GM12878 (cell line): ENCODE measurements at regions not wholly inside any gene's neighbourhood (a gene's known extent, or its start where the extent isn't known, plus 50 kb on each side); places are given as distances from the start of the nearest gene placed in this dataset.

Source experiments
- ATAC-seq: fragments of 200-7000 bp; cut with Tn5 transposase; 3 replicates; pipeline ENCODE4 v1.9.1; 2020; ENCODE audit warnings: mild to moderate bottlenecking, moderate library complexity
- BruUV-seq: library from RNA; stranded (reverse); fragments of 400-500 nt; replicated peaks from 2 replicates; lab custom pipeline; 2021; lab: Mats Ljungman, UMichigan
- CTCF ChIA-PET: fragments of 300-600 bp; sonication (Branson Sonifier 250); formaldehyde crosslinking; extraction: SDS; loops from one replicate; lab custom pipeline; 2021; ENCODE audit warnings: inconsistent platforms; lab: Yijun Ruan, JAX
- POLR2A ChIA-PET: fragments of 350-600 bp; formaldehyde crosslinking; extraction: SDS; loops from one replicate; lab custom pipeline; 2021; ENCODE audit warnings: inconsistent platforms; lab: Charles Lee
- RAD21 ChIA-PET: fragments of 300-600 bp; sonication (Branson Sonifier 250); formaldehyde crosslinking; loops from one replicate; lab custom pipeline; 2023; ENCODE audit warnings: antibody characterized with exemption; ENCODE audit not compliant: unreplicated experiment; lab: Charles Lee
- SMC1A ChIA-PET: fragments of 300-600 bp; sonication (Branson Sonifier 250); formaldehyde crosslinking; loops from one replicate; lab custom pipeline; 2023; ENCODE audit not compliant: unreplicated experiment, uncharacterized antibody; lab: Charles Lee
- DNase-seq: peaks from one replicate; pipeline ENCODE4 v3.0.0-alpha.2; 2011; ENCODE audit warnings: low read depth, low spot score
- FAIRE-seq: peaks from 3 replicates; lab custom pipeline; 2011; peaks lifted over from hg19 to GRCh38; lab: Jason Lieb, UNC
- H2AFZ ChIP-seq: 2 replicates; pipeline ENCODE4 v1.6.0; 2011; ENCODE audit warnings: low read depth, low read length, control low read depth; ENCODE audit not compliant: control insufficient read depth
- H3K27ac ChIP-seq: 2 replicates; pipeline ENCODE4 v1.5.1; 2011; ENCODE audit warnings: control low read depth; ENCODE audit not compliant: control insufficient read depth, insufficient read depth
- H3K27me3 ChIP-seq, 2 experiments: replicated peaks in 1 of 2; 2 replicates each; pipeline versions ENCODE4 v1.6.0 to v1.6.1; 2011; ENCODE audit warnings: low read length in 1 of 2; ENCODE audit not compliant: control insufficient read depth in 2 of 2, insufficient read depth in 2 of 2
- H3K36me3 ChIP-seq, 2 experiments: 2 replicates each; pipeline ENCODE4 v1.5.1; 2011; ENCODE audit warnings: low read length in 1 of 2; ENCODE audit not compliant: control insufficient read depth in 2 of 2, insufficient read depth in 2 of 2
- H3K4me1 ChIP-seq: 2 replicates; pipeline ENCODE4 v1.6.1; 2011; ENCODE audit warnings: mild to moderate bottlenecking, low read length, moderate library complexity, mixed read lengths; ENCODE audit not compliant: control insufficient read depth, insufficient read depth
- H3K4me2 ChIP-seq: 2 replicates; pipeline ENCODE4 v1.6.0; 2011; ENCODE audit warnings: control low read depth; ENCODE audit not compliant: control insufficient read depth, insufficient read depth
- H3K4me3 ChIP-seq: fragments of 200-600 bp; sonication (generic); 2 replicates; pipeline ENCODE4 v1.5.1; 2016
- H3K79me2 ChIP-seq: 2 replicates; pipeline ENCODE4 v1.6.0; 2011; ENCODE audit warnings: low read length; ENCODE audit not compliant: control insufficient read depth, insufficient read depth
- H3K9ac ChIP-seq: 2 replicates; pipeline ENCODE4 v1.8.0; 2011; ENCODE audit warnings: low read length, control low read depth, mixed read lengths; ENCODE audit not compliant: control insufficient read depth, insufficient read depth
- H3K9me3 ChIP-seq: replicated peaks from 3 replicates; pipeline ENCODE4 v1.5.1; 2011; ENCODE audit warnings: mild to moderate bottlenecking, low read length; ENCODE audit not compliant: control insufficient read depth, insufficient read depth
- H4K20me1 ChIP-seq: 2 replicates; pipeline ENCODE4 v1.6.0; 2011; ENCODE audit not compliant: control insufficient read depth, insufficient read depth
- ASH2L ChIP-seq: fragments of 300-600, 200-600 bp; sonication (generic); IDR thresholded peaks from 2 replicates; pipeline ENCODE4 v1.6.1; 2017; ENCODE audit warnings: low read depth, mild to moderate bottlenecking, borderline replicate concordance
- BMI1 ChIP-seq: fragments of 450-650 bp; IDR thresholded peaks from 2 replicates; pipeline ENCODE4 v1.6.1; 2016; ENCODE audit warnings: mild to moderate bottlenecking, moderate library complexity, borderline replicate concordance
- CBX5 ChIP-seq: sonication (generic); IDR thresholded peaks from 2 replicates; pipeline ENCODE4 v1.6.1; 2016; ENCODE audit warnings: low read depth, moderate library complexity, mild to moderate bottlenecking, inconsistent platforms
- DPF2 ChIP-seq: fragments of 450-650 bp; IDR thresholded peaks from 2 replicates; pipeline ENCODE4 v1.6.1; 2017; ENCODE audit warnings: mild to moderate bottlenecking
- EED ChIP-seq: sonication (generic); IDR thresholded peaks from 2 replicates; pipeline ENCODE4 v1.6.1; 2016; ENCODE audit warnings: antibody characterized with exemption, low read depth
- ESRRA ChIP-seq: IDR thresholded peaks from 2 replicates; pipeline ENCODE4 v1.6.1; 2012; ENCODE audit warnings: mild to moderate bottlenecking, low read length, improper control_type of control experiment
- HDAC6 ChIP-seq: fragments of 200-600 bp; sonication (generic); IDR thresholded peaks from one replicate; pipeline ENCODE4 v1.8.0; 2017; ENCODE audit warnings: antibody characterized with exemption; ENCODE audit not compliant: unreplicated experiment
- IKZF2 ChIP-seq, 2 experiments: fragments of 450-650 bp; IDR thresholded peaks; 2 replicates each; pipeline ENCODE4 v1.6.1; 2017; ENCODE audit warnings: mild to moderate bottlenecking in 2 of 2, moderate library complexity in 2 of 2
- MTA2 ChIP-seq: fragments of 450-650 bp; IDR thresholded peaks from 2 replicates; pipeline ENCODE4 v1.6.1; 2016; ENCODE audit warnings: low read depth, mild to moderate bottlenecking, moderate library complexity
- MYB ChIP-seq: fragments of 150-350 bp; IDR thresholded peaks from 2 replicates; pipeline ENCODE4 v1.6.1; 2014; ENCODE audit warnings: mild to moderate bottlenecking, low read depth, low read length, borderline replicate concordance
- SMARCA5 ChIP-seq: fragments of 450-650 bp; IDR thresholded peaks from 2 replicates; pipeline ENCODE4 v1.6.1; 2017; ENCODE audit warnings: mild to moderate bottlenecking
- SREBF1 ChIP-seq: IDR thresholded peaks from 2 replicates; pipeline ENCODE4 v1.6.1; 2012; ENCODE audit warnings: mild to moderate bottlenecking, low read length
- STAT1 ChIP-seq: fragments of 450-650 bp; conservative IDR thresholded peaks from 2 replicates; pipeline ENCODE4 v1.6.1; 2014; ENCODE audit warnings: antibody characterized with exemption, mild to moderate bottlenecking
- TCF3 ChIP-seq: IDR thresholded peaks from 2 replicates; pipeline ENCODE4 v1.6.1; 2012; ENCODE audit warnings: low read depth, mild to moderate bottlenecking, low read length, borderline replicate concordance; ENCODE audit not compliant: insufficient read depth
- whole genome bisulfite sequencing: methylation state at CpG from one replicate; pipeline ENCODE4 v1.1.6; 2016; ENCODE audit warnings: low lambda C conversion rate; ENCODE audit not compliant: insufficient replicate concordance, insufficient coverage; ENCODE audit errors: missing lambda C conversion rate; 5-methylcytosine and 5-hydroxymethylcytosine counted together
- in situ Hi-C: fragments of 300-500 bp; cut with MboI; formaldehyde crosslinking; loops from 9 replicates; pipeline ENCODE4 v1.14.3; 2018; ENCODE audit warnings: mixed read lengths
- intact Hi-C: fragments of 100-400 bp; cut with micrococcal nuclease; formaldehyde crosslinking; loops from one replicate; pipeline ENCODE4 v1.14.2; 2022; ENCODE audit not compliant: unreplicated experiment
- TF ChIP-seq, protein P1 (sequence below): fragments of 450-650 bp; formaldehyde crosslinking; IDR thresholded peaks from 2 replicates; pipeline ENCODE4 v1.5.0; 2022; ENCODE audit warnings: mild to moderate bottlenecking, missing genetic modification characterization

DNA sequence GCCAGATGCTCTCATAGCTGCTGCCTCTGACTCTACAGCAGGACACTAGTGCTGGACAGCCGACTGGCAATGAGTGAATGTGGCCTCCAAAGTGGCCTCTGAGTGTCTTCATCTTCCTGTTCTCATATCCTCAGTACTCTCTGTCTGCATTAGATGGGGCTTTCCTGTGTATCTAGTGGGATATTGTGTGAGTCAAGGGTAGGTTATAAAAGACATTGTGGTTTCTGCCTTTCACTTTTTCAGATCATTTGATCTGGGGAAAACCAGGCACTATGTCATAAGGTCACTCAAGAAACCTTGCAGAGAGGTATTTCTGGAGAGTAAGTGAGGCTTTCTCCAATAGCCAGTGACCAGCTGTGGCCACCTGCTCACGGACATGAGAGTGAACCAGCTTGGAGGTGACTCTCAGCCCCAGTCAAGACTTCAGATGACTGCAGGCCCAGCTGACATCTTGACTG is 333.6 kb upstream of the NCAM1 start (continued):
- TF ChIP-seq MTA2: peak; percentile 75
- no peak for TF ChIP-seq STAT1
- no peak for TF ChIP-seq SREBF1

- no peaks in the 10 kb centered on the region for H3K27me3 ChIP-seq
- WGBS: 2% methylated on average over 3 of the region's 3 CpGs
- H3K9me3 ChIP-seq: no peaks in the 10 kb centered on the region; the same call in 1 of the 3 replicates
- TF ChIP-seq EED (no peak), MYB (no peak), TCF3 (no peak), SMARCA5 (no peak), CBX5 (no peak), ASH2L (no peak), BMI1 (no peak), DPF2 (no peak), HDAC6 (no peak), ESRRA (no peak), IKZF2 (IDR thresholded peaks at IDR 0.05) (no peak)
- TF ChIP-seq, protein P1, sequence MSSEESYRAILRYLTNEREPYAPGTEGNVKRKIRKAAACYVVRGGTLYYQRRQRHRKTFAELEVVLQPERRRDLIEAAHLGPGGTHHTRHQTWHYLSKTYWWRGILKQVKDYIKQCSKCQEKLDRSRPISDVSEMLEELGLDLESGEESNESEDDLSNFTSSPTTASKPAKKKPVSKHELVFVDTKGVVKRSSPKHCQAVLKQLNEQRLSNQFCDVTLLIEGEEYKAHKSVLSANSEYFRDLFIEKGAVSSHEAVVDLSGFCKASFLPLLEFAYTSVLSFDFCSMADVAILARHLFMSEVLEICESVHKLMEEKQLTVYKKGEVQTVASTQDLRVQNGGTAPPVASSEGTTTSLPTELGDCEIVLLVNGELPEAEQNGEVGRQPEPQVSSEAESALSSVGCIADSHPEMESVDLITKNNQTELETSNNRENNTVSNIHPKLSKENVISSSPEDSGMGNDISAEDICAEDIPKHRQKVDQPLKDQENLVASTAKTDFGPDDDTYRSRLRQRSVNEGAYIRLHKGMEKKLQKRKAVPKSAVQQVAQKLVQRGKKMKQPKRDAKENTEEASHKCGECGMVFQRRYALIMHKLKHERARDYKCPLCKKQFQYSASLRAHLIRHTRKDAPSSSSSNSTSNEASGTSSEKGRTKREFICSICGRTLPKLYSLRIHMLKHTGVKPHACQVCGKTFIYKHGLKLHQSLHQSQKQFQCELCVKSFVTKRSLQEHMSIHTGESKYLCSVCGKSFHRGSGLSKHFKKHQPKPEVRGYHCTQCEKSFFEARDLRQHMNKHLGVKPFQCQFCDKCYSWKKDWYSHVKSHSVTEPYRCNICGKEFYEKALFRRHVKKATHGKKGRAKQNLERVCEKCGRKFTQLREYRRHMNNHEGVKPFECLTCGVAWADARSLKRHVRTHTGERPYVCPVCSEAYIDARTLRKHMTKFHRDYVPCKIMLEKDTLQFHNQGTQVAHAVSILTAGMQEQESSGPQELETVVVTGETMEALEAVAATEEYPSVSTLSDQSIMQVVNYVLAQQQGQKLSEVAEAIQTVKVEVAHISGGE (CRISPR knock-in tag): no peak
- TF ChIP-seq, all 136 proteins: peak for 0
- in situ Hi-C loops (no loop called here), intact Hi-C loops (no loop called here)
- Histone ChIP-seq H3K4me1 (peaks cover 51% of the 10 kb centered on the region), H4K20me1 (no peaks in the 10 kb centered on the region), H3K27ac (peak overlapping the region; percentile 88), H3K9ac (no peak overlapping the region), H3K79me2 (0 out of 2 replicates have a peak, but pooled peaks cover 1% of the 10 kb centered on the region), H3K4me2 (peak overlapping the region; percentile 12; the same call in 1 of the 2 replicates), H3K36me3 (no peaks in the 10 kb centered on the region), H2AFZ (no peak overlapping the region), H3K4me3 (no peak overlapping the region)
- ChIA-PET CTCF (interaction anchor here (0.6 kb wide), 1 partner anchor 17 kb away, joined by 3 read pairs; no protein-coding TSS in a partner anchor), RAD21 (no interaction called here), SMC1A (interaction anchor here (1.2 to 5.6 kb wide), 6 partner anchors 12 to 47 kb away, joined by 3 to 43 read pairs (median 6); no protein-coding TSS in a partner anchor), POLR2A (interaction anchor here (0.5 to 1.3 kb wide), 2 partner anchors 8 to 16 kb away, joined by 3 to 4 read pairs; no protein-coding TSS in a partner anchor)
- FAIRE-seq: no peak
- no peak for ATAC-seq
- DNase-seq: no peak
- no TSS peak for BruUV-seq
Observed at GRCh38 chr11:112628676-112629075, 332.5 kb upstream of the NCAM1 start.
